Lung (tissue), 11 donors: ENCODE measurements at regions not wholly inside any gene's neighbourhood (a gene's known extent, or its start where the extent isn't known, plus 50 kb on each side); places are given as distances from the start of the nearest gene placed in this dataset.

ENCODE experiments used
- ATAC-seq: fragments of 200-7000 bp; cut with Tn5 transposase; one replicate; pipeline ENCODE4 v1.9.1; 2020; ENCODE audit warnings: moderate number of reproducible peaks; ENCODE audit not compliant: insufficient read depth, low FRiP score
- DNase-seq, 3 donors: peaks; one replicate each; pipeline ENCODE4 v3.0.0-alpha.2; 2013 to 2017
- H3K27ac ChIP-seq, 2 donors: one replicate each; pipeline ENCODE4 v1.5.1; 2013; ENCODE audit warnings: mild to moderate bottlenecking in 2 of 2, moderate library complexity in 2 of 2, control low read depth in 1 of 2, inconsistent platforms in 1 of 2, low read depth in 1 of 2, low read length in 1 of 2
- H3K27me3 ChIP-seq, 3 donors: one replicate each; pipeline ENCODE4 v1.5.1; 2013; ENCODE audit warnings: low read length in 2 of 3; ENCODE audit not compliant: control insufficient read depth in 3 of 3, insufficient read depth in 3 of 3
- H3K36me3 ChIP-seq, 4 donors: one replicate each; pipeline ENCODE4 v1.5.1; 2013; ENCODE audit warnings: low read length in 4 of 4, mild to moderate bottlenecking in 1 of 4, moderate library complexity in 1 of 4; ENCODE audit not compliant: control insufficient read depth in 4 of 4, insufficient read depth in 4 of 4
- H3K4me1 ChIP-seq, 5 donors: one replicate each; pipeline ENCODE4 v1.5.1; 2013; ENCODE audit warnings: low read length in 5 of 5, mild to moderate bottlenecking in 2 of 5, moderate library complexity in 1 of 5; ENCODE audit not compliant: control insufficient read depth in 5 of 5, insufficient read depth in 5 of 5
- H3K4me3 ChIP-seq: one replicate; pipeline ENCODE4 v1.5.1; 2013; ENCODE audit warnings: mild to moderate bottlenecking, control low read depth, moderate library complexity
- H3K9ac ChIP-seq, 2 donors: one replicate each; pipeline ENCODE4 v1.5.1; 2013; ENCODE audit warnings: low read length in 2 of 2, control low read depth in 1 of 2; ENCODE audit not compliant: insufficient read depth in 1 of 2
- H3K9me3 ChIP-seq, 4 donors: one replicate each; pipeline ENCODE4 v1.5.1; 2013; ENCODE audit warnings: low read length in 3 of 4, mild to moderate bottlenecking in 1 of 4, moderate library complexity in 1 of 4; ENCODE audit not compliant: control insufficient read depth in 4 of 4, insufficient read depth in 3 of 4
- CTCF ChIP-seq: IDR thresholded peaks from 2 replicates; pipeline ENCODE4 v1.5.1; 2012; ENCODE audit warnings: mild to moderate bottlenecking; ENCODE audit errors: control extremely low read depth, extremely low read depth
- WGBS, 2 donors: extraction: QIAGEN DNeasy Blood & Tissue Kit; methylation state at CpG; one replicate each; pipeline ENCODE4 v1.1.7; 2013; 5-methylcytosine and 5-hydroxymethylcytosine counted together
- donor health status: control.
- donor health status: control.
- donor health status: Bipolar disorder and iron deficiency.
- donor health status: healthy.
- donor health status: DM: yes; HTN: yes; CAD: no.

- H3K27me3 ChIP-seq: no peaks in the 10 kb centered on the region
- H3K4me3 ChIP-seq: no peak overlapping the region
- no peak for ATAC-seq
- no peaks in the 10 kb centered on the region for H3K4me1 ChIP-seq
- peaks cover 0 to 16% (median 6%) of the 10 kb centered on the region in 4 donors for H3K9me3 ChIP-seq
- no peak for TF ChIP-seq CTCF
- H3K9ac ChIP-seq: no peak overlapping the region
- no peak for DNase-seq
- no peak overlapping the region for H3K27ac ChIP-seq
- H3K36me3 ChIP-seq: no peaks in the 10 kb centered on the region
These were observed 242.0 kb downstream of the ARHGAP12 start for GRCh38 chr10:31686599-31686998.

GRCh38 chr10:31683682-31684081 is 244.9 kb downstream of the ARHGAP12 start:
- TF ChIP-seq CTCF: no peak
- DNase-seq: no peak
- H3K9me3 ChIP-seq: peaks cover 0 to 14% (median 6%) of the 10 kb centered on the region in 4 donors

GRCh38 chr10:31679936-31680335 is 248.7 kb downstream of the ARHGAP12 start:
- Histone ChIP-seq H3K36me3 (no peaks in the 10 kb centered on the region), H3K27me3 (no peaks in the 10 kb centered on the region), H3K9me3 (peaks cover 0 to 13% (median 7%) of the 10 kb centered on the region in 4 donors), H3K4me3 (no peak overlapping the region), H3K4me1 (peaks cover 0 to 11% (median 0%) of the 10 kb centered on the region in 5 donors), H3K27ac (no peak overlapping the region), H3K9ac (no peak overlapping the region)
- WGBS, 2 donors: 86 to 91% methylated on average over 4 of the region's 4 CpGs
- ATAC-seq: no peak
- no peak for TF ChIP-seq CTCF
- no peak for DNase-seq

More at GRCh38 chr10:31683682-31684081, 244.9 kb downstream of the ARHGAP12 start:
- no peak overlapping the region for H3K4me3 ChIP-seq
- ATAC-seq: no peak
- H3K36me3 ChIP-seq: no peaks in the 10 kb centered on the region
- no peak overlapping the region for H3K27ac ChIP-seq
- no peaks in the 10 kb centered on the region for H3K27me3 ChIP-seq
- peaks cover 0 to 2% (median 0%) of the 10 kb centered on the region in 5 donors for H3K4me1 ChIP-seq
- 100% methylated on average over 1 of the region's 1 CpG for WGBS, 2 donors
- no peak overlapping the region for H3K9ac ChIP-seq
